ENCODE measurements at regions not wholly inside any gene's neighbourhood (a gene's known extent, or its start where the extent isn't known, plus 50 kb on each side); places are given as distances from the start of the nearest gene placed in this dataset.

DNA sequence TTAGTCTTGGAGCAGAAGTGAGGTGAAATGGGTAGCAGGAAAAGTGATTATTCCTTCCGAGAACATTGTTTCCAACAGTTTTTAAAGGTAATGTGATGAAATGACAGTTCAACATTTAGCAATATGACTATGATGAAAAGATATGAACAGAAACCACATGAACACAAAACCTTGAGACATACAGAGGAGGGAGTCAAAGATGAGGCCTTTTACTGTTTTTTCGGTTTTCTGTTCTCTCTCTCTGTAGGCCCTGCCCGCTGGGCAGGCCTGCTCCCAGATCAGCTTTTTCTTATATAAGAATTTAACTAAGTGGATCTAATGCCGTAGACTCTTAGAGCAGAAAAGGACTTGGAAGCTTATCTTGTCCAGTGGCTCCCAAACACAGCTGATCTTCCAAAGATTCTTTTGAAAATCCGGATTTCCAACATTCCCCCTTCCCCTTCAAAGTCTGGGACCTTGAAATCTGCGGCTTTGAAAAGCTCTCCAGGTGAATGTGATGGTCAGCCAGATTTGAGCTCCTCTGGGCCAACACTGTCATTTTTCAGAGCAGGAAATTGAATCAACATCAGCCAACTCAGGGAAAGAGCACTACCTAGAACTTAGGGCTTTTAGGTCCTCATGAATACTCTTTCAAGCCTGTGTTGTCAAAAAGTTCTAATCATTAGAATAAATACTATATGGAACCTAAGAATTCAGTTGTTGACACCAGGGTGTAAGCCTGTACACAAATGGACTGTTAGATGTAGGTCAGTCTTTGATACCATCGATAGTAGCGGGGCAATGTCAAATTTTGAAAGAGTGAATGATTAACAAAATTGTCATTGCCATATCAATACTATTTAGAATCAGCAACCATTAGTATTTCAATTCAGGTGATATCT lies 372.7 kb downstream of the SHQ1 start (continued):
- TF ChIP-seq RCOR1 (IDR thresholded peaks at IDR 0.05; ENCODE audit: insufficient replicate concordance, low read length) = no peak

DNA sequence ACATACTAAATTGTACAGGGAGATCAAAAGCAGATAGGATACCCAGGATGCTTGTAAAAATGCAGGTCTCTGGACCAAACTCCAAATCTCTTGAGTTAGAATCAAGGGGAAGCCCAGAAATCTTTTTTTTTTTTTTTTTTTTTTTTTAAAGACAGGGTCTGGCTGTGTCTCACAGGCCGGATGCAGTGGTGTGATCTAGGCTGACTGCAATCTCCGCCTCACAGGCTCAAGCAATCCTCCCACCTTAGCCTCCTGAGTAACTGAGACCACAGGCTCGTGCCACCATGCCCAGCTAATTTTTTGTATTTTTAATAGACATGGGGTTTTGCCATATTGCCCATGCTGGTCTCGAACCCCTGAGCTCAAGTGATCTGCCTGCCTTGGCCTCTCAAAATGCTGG lies 373.5 kb downstream of the SHQ1 start:
- Histone ChIP-seq H3K36me3 (ENCODE audit: control insufficient read depth, insufficient read depth, low read length) (no peaks in the 10 kb centered on the region), H3K4me1 (ENCODE audit: control insufficient read depth, insufficient read depth, low read length) (no peaks in the 10 kb centered on the region), H2BK20ac (ENCODE audit: low read depth, low read length) (no peak overlapping the region), H3K4me3 (ENCODE audit: insufficient read depth, low read depth, low read length) (no peak overlapping the region), H3K9me3 (ENCODE audit: control insufficient read depth, insufficient read depth, low read length) (no peaks in the 10 kb centered on the region), H4K91ac (ENCODE audit: insufficient read depth, low read depth, low read length) (no peak overlapping the region), H3K79me1 (ENCODE audit: low read depth in 1 of 2, low read length in 2 of 2) (no peaks in the 10 kb centered on the region), H3K18ac (ENCODE audit: low read depth, low read length) (no peak overlapping the region), H2BK120ac (ENCODE audit: low read depth, low read length) (no peak overlapping the region), H3K4me2 (ENCODE audit: low read depth, low read length) (no peak overlapping the region), H3K9me1 (ENCODE audit: insufficient read depth, low read length) (no peaks in the 10 kb centered on the region), H2AK5ac (ENCODE audit: low read depth, low read length) (no peak overlapping the region), H3K4ac (ENCODE audit: low read depth, low read length) (no peak overlapping the region), H3K14ac (replicated peaks; ENCODE audit: low read depth, low read length) (no peak overlapping the region), H2BK5ac (ENCODE audit: low read depth, low read length, poor library complexity, severe bottlenecking) (no peak overlapping the region), H3K27ac (ENCODE audit: insufficient read depth, low read length) (no peak overlapping the region), H3K56ac (ENCODE audit: extremely low read depth, insufficient read depth, low read length) (no peak overlapping the region), H4K20me1 (ENCODE audit: insufficient read depth, low read length) (no peaks in the 10 kb centered on the region), H4K8ac (ENCODE audit: low read depth in 2 of 2, low read length in 2 of 2) (no peak overlapping the region), H3K9ac (ENCODE audit: low read depth, low read length) (no peak overlapping the region), H3K27me3 (ENCODE audit: control insufficient read depth, insufficient read depth, low read length) (peaks cover 12% of the 10 kb centered on the region), H2BK15ac (ENCODE audit: low read depth, low read length) (no peak overlapping the region), H2AK9ac (replicated peaks; ENCODE audit: low read depth, low read length, poor library complexity) (no peak overlapping the region), H2AFZ (replicated peaks; ENCODE audit: low read length, poor library complexity) (no peak overlapping the region), H4K5ac (ENCODE audit: low read depth, low read length) (no peak overlapping the region), H3K23ac (ENCODE audit: low read depth, low read length) (no peak overlapping the region)
- ATAC-seq (ENCODE audit: low read depth) (no peak), DNase-seq (no peak)
- BruUV-seq (replicated peaks) = no TSS peak
- in situ Hi-C loops (cut with MboI; ENCODE audit: low sequenced_read_pairs) (no loop called here), dilution Hi-C loops (cut with HindIII; ENCODE audit: low sequenced_read_pairs, unreplicated experiment) (no loop called here), intact Hi-C loops (cut with micrococcal nuclease) (no loop called here)
- no peak for TF ChIP-seq FOS (IDR thresholded peaks at IDR 0.05; ENCODE audit: low read depth, low read length)
- TF ChIP-seq BHLHE40 (IDR thresholded peaks at IDR 0.05; ENCODE audit: low read depth, low read length) = no peak
- TF ChIP-seq NFE2L2 (IDR thresholded peaks at IDR 0.05; ENCODE audit: low read depth, low read length) = no peak
- no peak for TF ChIP-seq RFX5 (IDR thresholded peaks at IDR 0.05; ENCODE audit: low read depth, low read length)
- TF ChIP-seq MXI1 (IDR thresholded peaks at IDR 0.05; ENCODE audit: borderline replicate concordance, low read depth, low read length) = no peak
- TF ChIP-seq CEBPB (IDR thresholded peaks at IDR 0.05; ENCODE audit: low read depth, low read length) = no peak
- TF ChIP-seq RAD21 (IDR thresholded peaks at IDR 0.05; ENCODE audit: low read length) = no peak
- POLR2A ChIA-PET (ENCODE audit: unreplicated experiment) = no interaction called here
- CTCF ChIA-PET = no interaction called here
- WGBS, 2 experiments (ENCODE audit: extremely low coverage in 2 of 2, insufficient read length in 1 of 2) = 80% methylated on average over 1 of the region's 4 CpGs; no CpG with 5 or more reads in 1 of the 2 experiments

Measured in IMR-90 (cell line).